H9 (cell line): ENCODE measurements at regions not wholly inside any gene's neighbourhood (a gene's known extent, or its start where the extent isn't known, plus 50 kb on each side); places are given as distances from the start of the nearest gene placed in this dataset.

Source experiments
- DNase-seq: peaks from one replicate; pipeline ENCODE4 v3.0.0-alpha.2; 2017
- H2AFZ ChIP-seq: one replicate; pipeline ENCODE4 v1.6.1; 2013; ENCODE audit warnings: mild to moderate bottlenecking, low read length, control low read depth, moderate library complexity
- H2AK5ac ChIP-seq: 2 replicates; pipeline ENCODE4 v1.6.1; 2013; ENCODE audit warnings: low read length, control low read depth, mixed read lengths; ENCODE audit not compliant: insufficient read length
- H2BK120ac ChIP-seq: one replicate; pipeline ENCODE4 v1.6.1; 2013; ENCODE audit warnings: low read depth, mild to moderate bottlenecking, low read length, control low read depth, inconsistent platforms; ENCODE audit not compliant: poor library complexity, severe bottlenecking
- H2BK12ac ChIP-seq: 2 replicates; pipeline ENCODE4 v1.6.1; 2013; ENCODE audit warnings: low read length, control low read depth, mixed read lengths, low read depth; ENCODE audit not compliant: insufficient read length
- H2BK15ac ChIP-seq: 2 replicates; pipeline ENCODE4 v1.6.1; 2013; ENCODE audit warnings: low read depth, low read length, control low read depth
- H2BK20ac ChIP-seq: one replicate; pipeline ENCODE4 v1.6.1; 2013; ENCODE audit warnings: low read depth, mild to moderate bottlenecking, low read length, control low read depth, inconsistent platforms; ENCODE audit not compliant: poor library complexity, severe bottlenecking
- H2BK5ac ChIP-seq: 2 replicates; pipeline ENCODE4 v1.6.1; 2013; ENCODE audit warnings: low read length, control low read depth, mixed read lengths; ENCODE audit not compliant: insufficient read length
- H3K14ac ChIP-seq: 2 replicates; pipeline ENCODE4 v1.6.1; 2013; ENCODE audit warnings: low read length, control low read depth; ENCODE audit not compliant: insufficient read depth
- H3K18ac ChIP-seq: 2 replicates; pipeline ENCODE4 v1.6.1; 2013; ENCODE audit warnings: low read depth, mild to moderate bottlenecking, mixed read lengths, low read length, control low read depth; ENCODE audit not compliant: insufficient read length
- H3K23ac ChIP-seq: 2 replicates; pipeline ENCODE4 v1.6.1; 2013; ENCODE audit warnings: low read length, control low read depth, mixed read lengths, low read depth; ENCODE audit not compliant: insufficient read length
- H3K23me2 ChIP-seq: 2 replicates; pipeline ENCODE4 v1.6.1; 2013; ENCODE audit warnings: low read depth, mild to moderate bottlenecking, mixed read lengths, low read length, control low read depth; ENCODE audit not compliant: insufficient read length, poor library complexity, severe bottlenecking
- H3K27ac ChIP-seq: 2 replicates; pipeline ENCODE4 v1.5.1; 2013; ENCODE audit warnings: low read length, control low read depth, mixed read lengths, low read depth; ENCODE audit not compliant: insufficient read length
- H3K27me3 ChIP-seq: 2 replicates; pipeline ENCODE4 v1.6.1; 2013; ENCODE audit warnings: low read length, control low read depth, inconsistent platforms; ENCODE audit not compliant: insufficient read depth
- H3K4ac ChIP-seq: 2 replicates; pipeline ENCODE4 v1.6.1; 2013; ENCODE audit warnings: low read depth, mild to moderate bottlenecking, control low read depth, inconsistent platforms, low read length, moderate library complexity
- H3K4me1 ChIP-seq: 2 replicates; pipeline ENCODE4 v1.6.1; 2013; ENCODE audit warnings: low read length, control low read depth, inconsistent platforms; ENCODE audit not compliant: insufficient read depth
- H3K4me2 ChIP-seq: 2 replicates; pipeline ENCODE4 v1.6.1; 2013; ENCODE audit warnings: low read length, control low read depth, mixed read lengths; ENCODE audit not compliant: insufficient read length, insufficient read depth
- H3K56ac ChIP-seq: 2 replicates; pipeline ENCODE4 v1.6.1; 2013; ENCODE audit warnings: low read depth, mild to moderate bottlenecking, mixed read lengths, low read length, control low read depth; ENCODE audit not compliant: insufficient read length
- H3K79me1 ChIP-seq: 2 replicates; pipeline ENCODE4 v1.6.1; 2013; ENCODE audit warnings: low read depth, mild to moderate bottlenecking, moderate library complexity, low read length, control low read depth, inconsistent platforms; ENCODE audit not compliant: insufficient read depth, poor library complexity, severe bottlenecking
- H3K79me2 ChIP-seq: 2 replicates; pipeline ENCODE4 v1.6.1; 2013; ENCODE audit warnings: low read length, control low read depth, inconsistent platforms; ENCODE audit not compliant: insufficient read depth
- H3K9ac ChIP-seq: 2 replicates; pipeline ENCODE4 v1.6.1; 2013; ENCODE audit warnings: low read length, control low read depth, mixed read lengths; ENCODE audit not compliant: insufficient read length; ENCODE audit errors: extremely low read depth
- H3K9me3 ChIP-seq: one replicate; pipeline ENCODE4 v1.6.1; 2013; ENCODE audit warnings: low read depth, low read length, inconsistent platforms; ENCODE audit not compliant: control insufficient read depth
- H3T11ph ChIP-seq: one replicate; pipeline ENCODE4 v1.6.1; 2013; ENCODE audit warnings: mild to moderate bottlenecking, low read length, control low read depth, inconsistent platforms
- H4K20me1 ChIP-seq: one replicate; pipeline ENCODE4 v1.6.1; 2013; ENCODE audit not compliant: control insufficient read depth, insufficient read length, insufficient read depth
- H4K5ac ChIP-seq: 2 replicates; pipeline ENCODE4 v1.6.1; 2013; ENCODE audit warnings: low read depth, mild to moderate bottlenecking, mixed read lengths, low read length, control low read depth; ENCODE audit not compliant: insufficient read length
- H4K8ac ChIP-seq: replicated peaks from 2 replicates; pipeline ENCODE4 v1.6.1; 2013; ENCODE audit warnings: low read length, control low read depth, mixed read lengths, low read depth; ENCODE audit not compliant: insufficient read length
- H4K91ac ChIP-seq: 2 replicates; pipeline ENCODE4 v1.6.1; 2013; ENCODE audit warnings: low read depth, mild to moderate bottlenecking, moderate library complexity, mixed read lengths, low read length, control low read depth; ENCODE audit not compliant: insufficient read length
- H3K27ac Mint-ChIP-seq, 3 experiments: 2 replicates in 2 of 3; 3 replicates in 1 of 3; pipeline ENCODE4 v1.8.0; 2020 to 2021; ENCODE audit warnings: mixed read lengths in 3 of 3, mild to moderate bottlenecking in 1 of 3, moderate library complexity in 1 of 3
- H3K27me3 Mint-ChIP-seq: 2 replicates; pipeline ENCODE4 v1.8.0; 2021; ENCODE audit warnings: low read depth, mild to moderate bottlenecking, moderate library complexity, mixed read lengths
- H3K36me3 Mint-ChIP-seq, 3 experiments: 2 replicates in 2 of 3; 3 replicates in 1 of 3; pipeline ENCODE4 v1.8.0; 2020 to 2021; ENCODE audit warnings: low read depth in 3 of 3, mixed read lengths in 3 of 3; ENCODE audit not compliant: insufficient read depth in 1 of 3
- H3K4me1 Mint-ChIP-seq, 2 experiments: 2 replicates each; pipeline ENCODE4 v1.8.0; 2020; ENCODE audit warnings: mixed read lengths in 2 of 2
- H3K4me3 Mint-ChIP-seq, 2 experiments: 2 replicates in 1 of 2; 3 replicates in 1 of 2; pipeline ENCODE4 v1.8.0; 2020 to 2021; ENCODE audit warnings: mild to moderate bottlenecking in 2 of 2, mixed read lengths in 2 of 2, moderate library complexity in 1 of 2
- H3K9me3 Mint-ChIP-seq, 2 experiments: 2 replicates in 1 of 2; 3 replicates in 1 of 2; pipeline ENCODE4 v1.8.0; 2020; ENCODE audit warnings: mild to moderate bottlenecking in 2 of 2, mixed read lengths in 2 of 2, moderate library complexity in 1 of 2
- CTCF ChIP-seq: fragments of 200-600 bp; sonication (generic); conservative IDR thresholded peaks from 3 replicates; pipeline ENCODE4 v1.8.0; 2021; ENCODE audit warnings: antibody characterized with exemption, mild to moderate bottlenecking
- WGBS: extraction: QIAGEN DNeasy Blood & Tissue Kit; methylation state at CpG from one replicate; pipeline ENCODE4 v1.1.7; 2013; ENCODE audit warnings: missing lambda C conversion rate, low lambda C conversion rate, mixed read lengths; ENCODE audit not compliant: insufficient read length; ENCODE audit errors: extremely low coverage; 5-methylcytosine and 5-hydroxymethylcytosine counted together

GRCh38 chrX:84909151-84909550, 94.5 kb upstream of the APOOL start:
- no CpG with 5 or more reads among the region's 1 CpG for WGBS
- Histone ChIP-seq H3K9me3 (no peaks in the 10 kb centered on the region), H3T11ph (no peak overlapping the region), H3K14ac (no peak overlapping the region), H3K4ac (no peak overlapping the region), H2BK120ac (no peak overlapping the region), H2AFZ (no peak overlapping the region), H4K20me1 (no peaks in the 10 kb centered on the region), H3K27ac (no peak overlapping the region), H2BK15ac (no peak overlapping the region), H4K91ac (no peak overlapping the region), H2BK5ac (no peak overlapping the region), H3K79me2 (no peaks in the 10 kb centered on the region), H3K18ac (no peak overlapping the region), H4K5ac (no peak overlapping the region), H4K8ac (no peak overlapping the region), H2AK5ac (no peak overlapping the region), H3K56ac (no peak overlapping the region), H2BK20ac (no peak overlapping the region), H3K4me1 (no peaks in the 10 kb centered on the region), H3K4me2 (no peak overlapping the region), H2BK12ac (no peak overlapping the region), H3K79me1 (no peaks in the 10 kb centered on the region), H3K9ac (no peak overlapping the region), H3K23me2 (no peaks in the 10 kb centered on the region), H3K27me3 (no peaks in the 10 kb centered on the region), H3K23ac (no peak overlapping the region)
- no peaks in the 10 kb centered on the region for H3K4me1 Mint-ChIP-seq
- no peak for DNase-seq
- H3K27me3 Mint-ChIP-seq, result no peaks in the 10 kb centered on the region
- H3K36me3 Mint-ChIP-seq, result peaks cover 0 to 3% (median 0%) of the 10 kb centered on the region in 3 experiments; a peak in 1 of 7 replicates
- peaks cover 26 to 41% of the 10 kb centered on the region in 2 experiments for H3K9me3 Mint-ChIP-seq
- TF ChIP-seq CTCF, result no peak
- no peak overlapping the region for H3K4me3 Mint-ChIP-seq
- no peak overlapping the region for H3K27ac Mint-ChIP-seq
